ENCODE measurements at regions not wholly inside any gene's neighbourhood (a gene's known extent, or its start where the extent isn't known, plus 50 kb on each side); places are given as distances from the start of the nearest gene placed in this dataset.

DNA sequence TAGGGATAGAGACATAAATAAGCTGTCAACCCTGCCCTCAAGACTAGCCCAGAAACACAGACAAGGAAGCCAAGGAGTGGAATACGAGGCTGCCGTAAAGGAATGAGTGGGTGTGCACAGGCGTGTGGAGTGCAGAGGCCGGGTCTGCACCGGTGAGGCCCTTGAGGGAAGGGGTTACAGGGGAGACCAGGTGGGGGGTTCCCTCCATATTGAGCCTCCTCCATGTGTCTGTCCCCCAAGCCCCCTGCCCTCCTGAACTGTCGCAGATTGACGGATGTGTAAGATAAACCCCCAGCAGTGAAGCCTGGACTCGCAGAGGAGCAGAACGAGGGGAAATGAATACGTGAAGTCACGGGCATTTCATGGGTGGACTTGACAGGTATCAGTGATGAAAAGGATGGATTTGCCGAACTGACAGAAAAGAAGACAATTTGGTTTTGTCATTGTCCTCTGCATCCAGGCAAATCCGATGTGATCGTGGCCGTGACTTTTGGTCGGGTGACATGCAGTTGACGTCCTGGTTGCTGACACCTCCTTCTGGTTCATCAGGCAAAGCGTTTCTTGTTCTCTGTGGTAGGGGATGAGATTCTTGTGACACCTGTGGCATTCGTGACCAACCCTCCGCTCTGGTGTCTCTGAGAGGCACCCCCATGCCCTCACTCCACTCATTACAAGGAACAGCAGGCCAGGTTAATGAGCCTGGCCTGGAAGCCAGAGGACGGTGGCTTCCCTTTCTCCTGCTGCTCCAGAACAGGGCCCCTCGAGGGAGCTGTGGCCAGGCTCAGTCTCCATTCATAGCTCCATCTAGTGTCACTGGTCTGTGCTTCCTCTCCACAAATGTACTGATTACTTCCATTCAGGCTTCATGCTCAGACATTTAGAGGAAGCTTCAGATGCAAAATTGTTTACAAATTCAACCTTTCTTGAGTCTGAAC is 223.1 kb upstream of the B3GAT1 start:
- Histone ChIP-seq H3K4me1 (ENCODE audit: control insufficient read depth, extremely low read depth, insufficient read depth, low read length) (no peaks in the 10 kb centered on the region), H3K9me3 (ENCODE audit: control insufficient read depth, insufficient read depth, low read depth, low read length) (no peaks in the 10 kb centered on the region), H3K79me2 (ENCODE audit: control insufficient read depth, insufficient read depth, low read length) (no peaks in the 10 kb centered on the region), H3K27ac (ENCODE audit: insufficient read depth, low read length) (no peak overlapping the region), H3K27me3 (ENCODE audit: control insufficient read depth, insufficient read depth, low read length) (no peaks in the 10 kb centered on the region), H3K9ac (ENCODE audit: insufficient read depth, low read length) (no peak overlapping the region), H3K4me3 (replicated peaks in 1 of 4; ENCODE audit: control extremely low read depth in 1 of 4, insufficient read depth in 1 of 4, low read depth in 3 of 4, low read length in 4 of 4) (no peak overlapping the region), H2AFZ (ENCODE audit: low read length) (no peak overlapping the region), H3K36me3 (ENCODE audit: control insufficient read depth, insufficient read depth, low read length) (no peaks in the 10 kb centered on the region), H4K20me1 (ENCODE audit: control insufficient read depth, extremely low read depth, insufficient read depth, low read length) (no peaks in the 10 kb centered on the region), H3K4me2 (ENCODE audit: extremely low read depth, insufficient read depth, low read length) (no peak overlapping the region)
- TF ChIP-seq CTCF (conservative IDR thresholded peaks at IDR 0.05 in 1 of 2, IDR thresholded peaks at IDR 0.05 in 1 of 2; ENCODE audit: low read depth in 1 of 2, low read length in 2 of 2) (no peak), EZH2 (IDR thresholded peaks at IDR 0.05; ENCODE audit: low read length, missing control alignments) (no peak)
- DNase-seq (ENCODE audit: low read depth in 2 of 2) = no peak

- H3K9me3 ChIP-seq (ENCODE audit: control insufficient read depth, insufficient read depth, low read depth, low read length) = no peaks in the 10 kb centered on the region
Measured at GRCh38 chr11:134633276-134633675, 221.2 kb upstream of the B3GAT1 start.

More at GRCh38 chr11:134633276-134633675, 221.2 kb upstream of the B3GAT1 start:
- Histone ChIP-seq H3K4me1 (ENCODE audit: control insufficient read depth, extremely low read depth, insufficient read depth, low read length) (no peaks in the 10 kb centered on the region), H3K4me2 (ENCODE audit: extremely low read depth, insufficient read depth, low read length) (no peak overlapping the region), H4K20me1 (ENCODE audit: control insufficient read depth, extremely low read depth, insufficient read depth, low read length) (no peaks in the 10 kb centered on the region), H2AFZ (ENCODE audit: low read length) (no peak overlapping the region), H3K4me3 (replicated peaks in 1 of 4; ENCODE audit: control extremely low read depth in 1 of 4, insufficient read depth in 1 of 4, low read depth in 3 of 4, low read length in 4 of 4) (no peak overlapping the region), H3K9ac (ENCODE audit: insufficient read depth, low read length) (no peak overlapping the region), H3K36me3 (ENCODE audit: control insufficient read depth, insufficient read depth, low read length) (no peaks in the 10 kb centered on the region), H3K79me2 (ENCODE audit: control insufficient read depth, insufficient read depth, low read length) (no peaks in the 10 kb centered on the region), H3K27me3 (ENCODE audit: control insufficient read depth, insufficient read depth, low read length) (no peaks in the 10 kb centered on the region), H3K27ac (ENCODE audit: insufficient read depth, low read length) (no peak overlapping the region)
- TF ChIP-seq EZH2 (IDR thresholded peaks at IDR 0.05; ENCODE audit: low read length, missing control alignments) (no peak), CTCF (conservative IDR thresholded peaks at IDR 0.05 in 1 of 2, IDR thresholded peaks at IDR 0.05 in 1 of 2; ENCODE audit: low read depth in 1 of 2, low read length in 2 of 2) (no peak)
- DNase-seq (ENCODE audit: low read depth in 2 of 2) = no peak
